G401 (cell line): ENCODE measurements at regions not wholly inside any gene's neighbourhood (a gene's known extent, or its start where the extent isn't known, plus 50 kb on each side); places are given as distances from the start of the nearest gene placed in this dataset.
A peak's percentile ranks its signal among the peaks of the same experiment; 100 is the strongest.

Source experiments
- DNase-seq: peaks from one replicate; pipeline ENCODE4 v3.0.0-alpha.2; 2015; ENCODE audit warnings: low spot score
- in situ Hi-C: cut with HindIII; loops from 2 replicates; pipeline ENCODE4 v1.10.0; 2016; ENCODE audit warnings: low sequenced_read_pairs, mixed read lengths

GRCh38 chr12:58576081-58576480, 344.2 kb downstream of the LRIG3 start:
- in situ Hi-C loops, result no loop called here
- no peak for DNase-seq

GRCh38 chr12:58576916-58577315, 343.4 kb downstream of the LRIG3 start:
- in situ Hi-C loops, result no loop called here
- DNase-seq, result no peak

GRCh38 chr12:58580095-58580494, 340.2 kb downstream of the LRIG3 start:
- in situ Hi-C loops, result no loop called here
- DNase-seq, result no peak

- in situ Hi-C loops, result no loop called here
- no peak for DNase-seq
These were observed 336.8 kb downstream of the LRIG3 start for GRCh38 chr12:58583529-58583928.

GRCh38 chr12:58583940-58584339, 336.4 kb downstream of the LRIG3 start:
- in situ Hi-C loops, result no loop called here
- DNase-seq, result no peak

- in situ Hi-C loops, result no loop called here
These were observed 335.4 kb downstream of the LRIG3 start for GRCh38 chr12:58584880-58585279.

GRCh38 chr12:58586762-58587161, 333.5 kb downstream of the LRIG3 start:
- in situ Hi-C loops, result no loop called here
- no peak for DNase-seq

More at GRCh38 chr12:58584880-58585279, 335.4 kb downstream of the LRIG3 start:
- no peak for DNase-seq

- DNase-seq, result no peak
- in situ Hi-C loops, result no loop called here
These were observed 331.5 kb downstream of the LRIG3 start for GRCh38 chr12:58588770-58589169.

GRCh38 chr12:58592475-58593207, 327.7 kb downstream of the LRIG3 start:
- peak; percentile 11 for DNase-seq
- in situ Hi-C loops, result no loop called here

GRCh38 chr12:58593557-58594304, 326.6 kb downstream of the LRIG3 start:
- in situ Hi-C loops, result no loop called here
- no peak for DNase-seq

- no peak for DNase-seq
These were observed 323.9 kb downstream of the LRIG3 start for GRCh38 chr12:58596381-58596780.

GRCh38 chr12:58601529-58601928, 318.8 kb downstream of the LRIG3 start:
- no peak for DNase-seq
- in situ Hi-C loops, result no loop called here

More at GRCh38 chr12:58596381-58596780, 323.9 kb downstream of the LRIG3 start:
- in situ Hi-C loops, result no loop called here

GRCh38 chr12:58602179-58602578, 318.1 kb downstream of the LRIG3 start:
- no peak for DNase-seq
- in situ Hi-C loops, result no loop called here

GRCh38 chr12:58602736-58603135, 317.6 kb downstream of the LRIG3 start:
- in situ Hi-C loops, result no loop called here
- no peak for DNase-seq

- no peak for DNase-seq
- in situ Hi-C loops, result no loop called here
These were observed 312.5 kb downstream of the LRIG3 start for GRCh38 chr12:58607805-58608204.

GRCh38 chr12:58608711-58609110, 311.6 kb downstream of the LRIG3 start:
- in situ Hi-C loops, result no loop called here
- no peak for DNase-seq

- in situ Hi-C loops, result no loop called here
- DNase-seq, result no peak
These were observed 305.3 kb downstream of the LRIG3 start for GRCh38 chr12:58615047-58615446.

GRCh38 chr12:58615576-58615975, 304.7 kb downstream of the LRIG3 start:
- no peak for DNase-seq
- in situ Hi-C loops, result no loop called here

- in situ Hi-C loops, result no loop called here
- no peak for DNase-seq
These were observed 303.7 kb downstream of the LRIG3 start for GRCh38 chr12:58616618-58617017.

- in situ Hi-C loops, result no loop called here
- no peak for DNase-seq
These were observed 299.2 kb downstream of the LRIG3 start for GRCh38 chr12:58621126-58621525.

GRCh38 chr12:58629376-58629775, 290.9 kb downstream of the LRIG3 start:
- DNase-seq, result no peak
- in situ Hi-C loops, result no loop called here
